Activated B cell treated with CpG ODN at 0.5 μM for 24 hours (primary cell): ENCODE measurements at regions not wholly inside any gene's neighbourhood (a gene's known extent, or its start where the extent isn't known, plus 50 kb on each side); places are given as distances from the start of the nearest gene placed in this dataset.

Source experiments
- ATAC-seq: fragments of 200-7000 bp; cut with Tn5 transposase; one replicate; pipeline ENCODE4 v1.10.0; 2021; ENCODE audit warnings: low read depth, mild to moderate bottlenecking, moderate library complexity
- CTCF ChIA-PET: fragments of 350-600 bp; sonication (Branson Sonifier 250); formaldehyde crosslinking; loops from one replicate; lab custom pipeline; 2021; ENCODE audit warnings: antibody characterized with exemption; lab: Charles Lee
- POLR2A ChIA-PET: fragments of 350-600 bp; sonication (Branson Sonifier 250); formaldehyde crosslinking; loops from one replicate; lab custom pipeline; 2021; ENCODE audit warnings: antibody characterized with exemption; lab: Charles Lee
- DNase-seq: peaks from one replicate; pipeline ENCODE4 v3.0.0; 2022
- H3K27ac Mint-ChIP-seq: one replicate; pipeline ENCODE4 v1.8.0; 2020; ENCODE audit warnings: mixed read lengths
- H3K27me3 Mint-ChIP-seq: one replicate; pipeline ENCODE4 v1.8.0; 2021; ENCODE audit warnings: mixed read lengths
- H3K36me3 Mint-ChIP-seq: one replicate; pipeline ENCODE4 v1.8.0; 2021; ENCODE audit warnings: low read depth, mixed read lengths
- H3K4me1 Mint-ChIP-seq: one replicate; pipeline ENCODE4 v1.8.0; 2021; ENCODE audit warnings: mixed read lengths
- H3K4me3 Mint-ChIP-seq: one replicate; pipeline ENCODE4 v1.8.0; 2020; ENCODE audit warnings: mild to moderate bottlenecking, mixed read lengths
- H3K9me3 Mint-ChIP-seq: one replicate; pipeline ENCODE4 v1.8.0; 2020; ENCODE audit warnings: mixed read lengths
- intact Hi-C: fragments of 100-400 bp; cut with micrococcal nuclease; formaldehyde crosslinking; loops from one replicate; pipeline ENCODE4 v1.15.1; 2024
- TF ChIP-seq, protein P1 (sequence below): fragments of 200-600 bp; IDR thresholded peaks from one replicate; pipeline ENCODE4 v1.8.0; 2022; ENCODE audit warnings: antibody characterized with exemption, mild to moderate bottlenecking

DNA sequence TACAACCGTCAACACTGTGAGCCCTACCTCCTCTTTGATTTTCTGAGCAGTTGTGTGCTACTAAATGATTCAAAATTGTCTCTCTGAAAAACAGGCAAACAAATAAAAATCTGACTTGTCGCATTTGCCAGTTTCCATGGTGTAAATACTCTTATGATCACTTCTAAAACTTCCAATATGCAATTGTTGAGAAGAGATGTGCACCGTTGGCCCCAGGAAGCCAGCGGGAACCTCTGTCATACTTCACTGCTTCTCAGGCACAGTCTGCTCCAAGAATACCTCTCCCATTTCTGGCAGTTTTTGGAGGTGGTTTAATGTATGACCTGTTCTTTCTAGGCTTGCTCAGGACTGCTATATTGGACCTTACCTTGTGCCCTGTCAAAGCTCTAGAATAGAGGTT is 196.0 kb upstream of the NCAM2 start:
- no peaks in the 10 kb centered on the region for H3K36me3 Mint-ChIP-seq
- DNase-seq = no peak
- H3K4me3 Mint-ChIP-seq = no peak overlapping the region
- intact Hi-C loops = no loop called here
- H3K9me3 Mint-ChIP-seq = no peaks in the 10 kb centered on the region
- H3K4me1 Mint-ChIP-seq = no peaks in the 10 kb centered on the region
- CTCF ChIA-PET = no interaction called here
- no peaks in the 10 kb centered on the region for H3K27me3 Mint-ChIP-seq
- no peak for ATAC-seq
- no peak overlapping the region for H3K27ac Mint-ChIP-seq
- POLR2A ChIA-PET = no interaction called here
- TF ChIP-seq, protein P1, sequence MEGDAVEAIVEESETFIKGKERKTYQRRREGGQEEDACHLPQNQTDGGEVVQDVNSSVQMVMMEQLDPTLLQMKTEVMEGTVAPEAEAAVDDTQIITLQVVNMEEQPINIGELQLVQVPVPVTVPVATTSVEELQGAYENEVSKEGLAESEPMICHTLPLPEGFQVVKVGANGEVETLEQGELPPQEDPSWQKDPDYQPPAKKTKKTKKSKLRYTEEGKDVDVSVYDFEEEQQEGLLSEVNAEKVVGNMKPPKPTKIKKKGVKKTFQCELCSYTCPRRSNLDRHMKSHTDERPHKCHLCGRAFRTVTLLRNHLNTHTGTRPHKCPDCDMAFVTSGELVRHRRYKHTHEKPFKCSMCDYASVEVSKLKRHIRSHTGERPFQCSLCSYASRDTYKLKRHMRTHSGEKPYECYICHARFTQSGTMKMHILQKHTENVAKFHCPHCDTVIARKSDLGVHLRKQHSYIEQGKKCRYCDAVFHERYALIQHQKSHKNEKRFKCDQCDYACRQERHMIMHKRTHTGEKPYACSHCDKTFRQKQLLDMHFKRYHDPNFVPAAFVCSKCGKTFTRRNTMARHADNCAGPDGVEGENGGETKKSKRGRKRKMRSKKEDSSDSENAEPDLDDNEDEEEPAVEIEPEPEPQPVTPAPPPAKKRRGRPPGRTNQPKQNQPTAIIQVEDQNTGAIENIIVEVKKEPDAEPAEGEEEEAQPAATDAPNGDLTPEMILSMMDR = no peak

DNA sequence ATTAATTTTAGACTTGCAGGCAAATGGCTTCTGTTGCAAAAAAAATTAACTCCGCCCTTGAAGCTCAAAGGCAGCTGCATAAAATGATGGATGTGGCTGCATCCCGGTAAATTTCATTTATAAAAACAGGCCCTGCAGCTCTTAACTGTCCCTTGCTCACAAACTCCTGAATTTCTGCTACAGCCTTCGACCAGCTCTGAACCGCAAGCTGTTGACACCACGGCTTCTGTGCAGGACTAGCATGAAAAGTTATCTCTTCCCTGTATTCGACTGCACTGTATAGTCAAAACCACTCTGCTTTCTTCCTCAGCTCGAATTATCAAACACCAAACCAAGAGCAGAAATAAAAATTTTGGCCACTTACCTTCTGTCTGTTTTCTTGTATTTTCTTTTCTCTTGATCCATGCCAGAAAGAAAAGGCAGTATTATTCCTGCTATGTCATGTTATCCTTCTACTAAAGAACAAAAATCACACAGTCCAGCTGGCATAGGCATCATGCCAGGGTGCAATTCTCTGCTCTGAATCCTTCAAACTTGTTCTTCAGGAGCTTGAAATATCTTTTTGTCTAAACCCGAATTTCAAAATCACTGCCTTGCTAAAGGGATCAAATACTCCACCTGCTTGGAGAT is 195.5 kb upstream of the NCAM2 start:
- DNase-seq (no peak), ATAC-seq (no peak)
- POLR2A ChIA-PET = no interaction called here
- Mint-ChIP-seq H3K27me3 (no peaks in the 10 kb centered on the region), H3K27ac (no peak overlapping the region), H3K4me1 (no peaks in the 10 kb centered on the region), H3K36me3 (no peaks in the 10 kb centered on the region), H3K9me3 (no peaks in the 10 kb centered on the region), H3K4me3 (no peak overlapping the region)
- CTCF ChIA-PET = no interaction called here
- TF ChIP-seq, protein P1 = no peak
- intact Hi-C loops = no loop called here

DNA sequence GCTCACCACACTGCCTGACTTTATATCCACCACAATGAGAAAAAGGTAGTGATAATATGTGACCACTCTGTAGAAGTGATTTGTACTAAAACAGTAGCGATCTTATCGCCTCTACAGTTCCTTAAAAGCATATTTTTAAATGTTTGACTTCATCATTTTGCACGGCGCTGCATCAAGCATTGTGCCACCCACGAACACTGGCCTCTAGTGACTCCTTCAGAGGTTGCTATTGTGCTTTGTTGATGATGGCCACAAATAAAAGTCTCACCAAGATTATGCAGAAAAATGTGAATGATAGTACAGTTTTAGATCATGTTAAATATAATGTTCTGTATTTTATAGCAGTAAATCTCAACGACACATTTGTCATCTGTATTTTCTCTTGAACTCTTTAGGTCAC is 186.5 kb upstream of the NCAM2 start:
- Mint-ChIP-seq H3K9me3 (peaks cover 6% of the 10 kb centered on the region), H3K4me1 (no peaks in the 10 kb centered on the region), H3K27me3 (no peaks in the 10 kb centered on the region), H3K36me3 (no peaks in the 10 kb centered on the region), H3K27ac (no peak overlapping the region), H3K4me3 (no peak overlapping the region)
- DNase-seq (no peak), ATAC-seq (no peak)
- CTCF ChIA-PET = no interaction called here
- TF ChIP-seq, protein P1 = no peak
- intact Hi-C loops = no loop called here
- POLR2A ChIA-PET = no interaction called here

DNA sequence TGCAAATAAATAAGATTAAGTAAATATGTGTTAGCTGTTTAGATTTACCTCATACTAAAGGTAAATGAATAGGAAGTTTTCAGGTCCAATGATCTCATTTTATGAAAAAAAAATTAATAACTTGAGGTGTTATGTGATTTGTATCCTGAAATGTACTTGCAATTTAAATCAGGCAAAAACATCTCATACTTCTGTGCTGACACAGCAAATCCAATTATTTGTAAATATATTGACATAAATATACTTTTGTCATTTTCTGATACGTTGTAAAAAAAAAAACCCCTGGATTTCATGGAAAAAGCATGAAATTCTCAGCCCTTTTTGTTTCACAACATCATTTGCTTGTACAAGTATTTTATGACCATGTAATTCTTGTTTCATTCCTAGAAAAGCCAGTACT is 184.1 kb upstream of the NCAM2 start:
- Mint-ChIP-seq H3K4me1 (no peaks in the 10 kb centered on the region), H3K27me3 (no peaks in the 10 kb centered on the region)
- TF ChIP-seq, protein P1 = no peak

DNA sequence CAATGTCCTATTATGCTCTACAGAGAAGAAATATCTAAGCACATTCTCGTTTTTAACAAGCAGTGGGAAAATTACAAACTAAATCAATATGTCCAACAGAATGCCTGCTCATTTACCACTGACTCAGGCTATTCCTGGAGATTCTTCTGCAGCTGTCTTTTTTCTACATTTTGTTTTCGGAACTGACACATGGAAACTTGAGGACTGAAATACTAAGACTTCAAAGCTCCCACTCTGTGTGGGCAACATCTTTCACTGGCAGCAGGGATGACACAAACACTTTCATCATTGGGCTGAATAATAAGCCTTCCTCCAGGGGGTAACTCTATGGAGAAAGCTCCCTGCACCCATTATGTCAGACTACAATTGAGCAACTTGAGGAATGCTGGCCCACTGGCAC is 175.5 kb upstream of the NCAM2 start:
- Mint-ChIP-seq H3K4me1 (no peaks in the 10 kb centered on the region), H3K9me3 (peaks cover 4% of the 10 kb centered on the region), H3K4me3 (no peak overlapping the region), H3K27me3 (no peaks in the 10 kb centered on the region), H3K27ac (no peak overlapping the region), H3K36me3 (no peaks in the 10 kb centered on the region)
- no peak for DNase-seq
- no peak for ATAC-seq
- ChIA-PET CTCF (no interaction called here), POLR2A (no interaction called here)
- TF ChIP-seq, protein P1 = no peak
- intact Hi-C loops = no loop called here

More for the DNA sequence above, 184.1 kb upstream of the NCAM2 start:
- no peaks in the 10 kb centered on the region for H3K36me3 Mint-ChIP-seq
- H3K4me3 Mint-ChIP-seq = no peak overlapping the region
- ATAC-seq = no peak
- H3K27ac Mint-ChIP-seq = no peak overlapping the region
- no peak for DNase-seq
- intact Hi-C loops = no loop called here
- peaks cover 6% of the 10 kb centered on the region for H3K9me3 Mint-ChIP-seq
- POLR2A ChIA-PET = no interaction called here
- CTCF ChIA-PET = no interaction called here
